HepG2 (cell line): ENCODE measurements at regions not wholly inside any gene's neighbourhood (a gene's known extent, or its start where the extent isn't known, plus 50 kb on each side); places are given as distances from the start of the nearest gene placed in this dataset.

Experiments used
- POLR2A ChIP-seq, 2 experiments: IDR thresholded peaks; 2 replicates each; pipeline ENCODE4 v1.6.1; 2011; ENCODE audit warnings: low read depth in 2 of 2, low read length in 2 of 2, mild to moderate bottlenecking in 1 of 2, moderate library complexity in 1 of 2; ENCODE audit not compliant: insufficient read depth in 1 of 2
- ZBTB20 ChIP-seq: sonication (generic); formaldehyde crosslinking; IDR thresholded peaks from 2 replicates; pipeline ENCODE4 v1.8.1; 2023; ENCODE audit warnings: missing genetic modification reagents, low read depth, mild to moderate bottlenecking, borderline replicate concordance
- TF ChIP-seq, protein P1 (sequence below): sonication (generic); formaldehyde crosslinking; IDR thresholded peaks from 2 replicates; pipeline ENCODE4 v1.5.0; 2020; ENCODE audit warnings: mild to moderate bottlenecking, missing genetic modification reagents, moderate library complexity
- TF ChIP-seq, protein P2 (sequence below): sonication (generic); formaldehyde crosslinking; IDR thresholded peaks from 2 replicates; pipeline ENCODE4 v1.4.0; 2020; ENCODE audit warnings: mild to moderate bottlenecking, missing genetic modification reagents

DNA sequence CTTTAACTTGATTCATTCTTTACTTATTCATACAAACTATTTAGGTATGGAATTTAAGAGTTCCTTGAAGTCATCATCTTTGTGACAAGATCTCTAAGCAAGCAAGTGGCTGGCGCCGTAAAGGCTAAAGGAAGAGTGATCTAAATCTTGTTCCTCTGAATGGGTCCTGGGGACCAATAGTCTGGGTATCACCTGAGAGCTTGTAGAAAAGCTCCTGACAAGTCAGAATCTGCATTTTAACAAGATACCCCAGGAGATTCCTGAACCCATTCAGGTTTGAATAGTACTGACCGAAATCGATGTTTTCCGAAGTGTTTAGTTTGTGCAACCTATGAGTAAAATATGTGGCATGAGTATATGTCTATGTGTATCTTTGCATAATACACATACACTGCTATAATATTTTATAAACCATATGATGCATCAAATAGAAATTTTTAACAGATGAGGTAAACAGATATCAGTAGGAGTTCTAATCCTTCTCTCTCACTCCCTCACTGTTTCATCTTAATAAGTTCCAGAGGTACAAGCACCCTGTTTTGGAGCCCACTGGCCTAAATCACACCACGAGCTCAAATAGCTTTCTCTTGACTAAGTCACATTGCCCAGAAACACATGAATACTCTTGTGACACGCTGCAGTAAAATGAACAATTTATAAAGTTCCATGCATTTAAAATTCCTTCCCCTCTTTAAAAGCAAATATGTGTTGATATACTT, 170.0 kb downstream of the RELL1 start:
- TF ChIP-seq, protein P1, sequence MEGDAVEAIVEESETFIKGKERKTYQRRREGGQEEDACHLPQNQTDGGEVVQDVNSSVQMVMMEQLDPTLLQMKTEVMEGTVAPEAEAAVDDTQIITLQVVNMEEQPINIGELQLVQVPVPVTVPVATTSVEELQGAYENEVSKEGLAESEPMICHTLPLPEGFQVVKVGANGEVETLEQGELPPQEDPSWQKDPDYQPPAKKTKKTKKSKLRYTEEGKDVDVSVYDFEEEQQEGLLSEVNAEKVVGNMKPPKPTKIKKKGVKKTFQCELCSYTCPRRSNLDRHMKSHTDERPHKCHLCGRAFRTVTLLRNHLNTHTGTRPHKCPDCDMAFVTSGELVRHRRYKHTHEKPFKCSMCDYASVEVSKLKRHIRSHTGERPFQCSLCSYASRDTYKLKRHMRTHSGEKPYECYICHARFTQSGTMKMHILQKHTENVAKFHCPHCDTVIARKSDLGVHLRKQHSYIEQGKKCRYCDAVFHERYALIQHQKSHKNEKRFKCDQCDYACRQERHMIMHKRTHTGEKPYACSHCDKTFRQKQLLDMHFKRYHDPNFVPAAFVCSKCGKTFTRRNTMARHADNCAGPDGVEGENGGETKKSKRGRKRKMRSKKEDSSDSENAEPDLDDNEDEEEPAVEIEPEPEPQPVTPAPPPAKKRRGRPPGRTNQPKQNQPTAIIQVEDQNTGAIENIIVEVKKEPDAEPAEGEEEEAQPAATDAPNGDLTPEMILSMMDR (CRISPR knock-in tag) = no peak
- TF ChIP-seq, protein P2, sequence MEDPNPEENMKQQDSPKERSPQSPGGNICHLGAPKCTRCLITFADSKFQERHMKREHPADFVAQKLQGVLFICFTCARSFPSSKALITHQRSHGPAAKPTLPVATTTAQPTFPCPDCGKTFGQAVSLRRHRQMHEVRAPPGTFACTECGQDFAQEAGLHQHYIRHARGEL (CRISPR knock-in tag) = no peak
- TF ChIP-seq POLR2A (IDR thresholded peaks at IDR 0.05; ENCODE audit: insufficient read depth in 1 of 2, low read depth in 2 of 2, low read length in 2 of 2) = no peak
- no peak for TF ChIP-seq ZBTB20 (CRISPR knock-in tag)
